Stimulated activated CD8-positive, alpha-beta memory T cell treated with anti-CD3 and anti-CD28 coated beads, Interleukin-4, amount 100 ng/mL, for 48 hours (primary cell): ENCODE measurements at regions not wholly inside any gene's neighbourhood (a gene's known extent, or its start where the extent isn't known, plus 50 kb on each side); places are given as distances from the start of the nearest gene placed in this dataset.

Experiments used
- DNase-seq: peaks from one replicate; pipeline ENCODE4 v3.0.0-alpha.2; 2020

DNA sequence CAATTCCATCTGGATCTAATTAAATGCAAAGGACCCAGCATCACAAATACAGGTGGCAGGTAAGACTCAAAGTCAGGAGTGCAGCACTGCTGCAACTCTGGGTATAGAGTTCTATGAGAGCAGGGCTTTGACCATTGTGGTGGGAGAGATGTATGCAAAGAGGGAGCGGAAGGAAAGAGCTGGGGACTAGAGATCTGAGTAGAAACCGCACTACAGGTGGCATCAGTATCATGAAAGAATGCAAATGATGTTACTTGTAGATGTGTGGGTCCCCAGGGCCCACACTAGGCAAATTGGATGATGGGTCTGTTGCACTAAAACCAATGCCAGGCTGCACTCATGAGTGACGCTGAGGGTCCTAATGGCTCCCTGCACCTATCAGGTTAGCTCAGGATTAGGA, 287.1 kb upstream of the ASIC2 start:
- no peak for DNase-seq

DNA sequence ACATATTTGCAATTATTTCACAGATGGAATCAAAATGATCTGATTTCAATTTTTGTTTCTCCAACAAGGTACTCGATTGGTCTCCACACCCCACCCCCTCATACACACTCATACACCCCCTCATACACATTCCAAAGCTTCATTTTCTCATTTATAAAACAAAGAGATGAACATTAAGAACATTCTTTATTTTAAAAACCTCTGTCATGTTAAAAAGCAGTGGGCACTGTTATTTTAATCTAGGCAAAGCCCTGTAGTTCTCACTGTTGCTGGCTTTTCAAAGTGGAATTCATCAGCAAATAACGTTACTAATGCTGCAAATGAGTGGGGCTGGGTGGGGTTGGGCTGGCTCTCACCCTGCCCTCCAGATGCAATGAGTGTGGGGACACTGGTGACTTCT, 289.6 kb upstream of the ASIC2 start:
- no peak for DNase-seq

DNA sequence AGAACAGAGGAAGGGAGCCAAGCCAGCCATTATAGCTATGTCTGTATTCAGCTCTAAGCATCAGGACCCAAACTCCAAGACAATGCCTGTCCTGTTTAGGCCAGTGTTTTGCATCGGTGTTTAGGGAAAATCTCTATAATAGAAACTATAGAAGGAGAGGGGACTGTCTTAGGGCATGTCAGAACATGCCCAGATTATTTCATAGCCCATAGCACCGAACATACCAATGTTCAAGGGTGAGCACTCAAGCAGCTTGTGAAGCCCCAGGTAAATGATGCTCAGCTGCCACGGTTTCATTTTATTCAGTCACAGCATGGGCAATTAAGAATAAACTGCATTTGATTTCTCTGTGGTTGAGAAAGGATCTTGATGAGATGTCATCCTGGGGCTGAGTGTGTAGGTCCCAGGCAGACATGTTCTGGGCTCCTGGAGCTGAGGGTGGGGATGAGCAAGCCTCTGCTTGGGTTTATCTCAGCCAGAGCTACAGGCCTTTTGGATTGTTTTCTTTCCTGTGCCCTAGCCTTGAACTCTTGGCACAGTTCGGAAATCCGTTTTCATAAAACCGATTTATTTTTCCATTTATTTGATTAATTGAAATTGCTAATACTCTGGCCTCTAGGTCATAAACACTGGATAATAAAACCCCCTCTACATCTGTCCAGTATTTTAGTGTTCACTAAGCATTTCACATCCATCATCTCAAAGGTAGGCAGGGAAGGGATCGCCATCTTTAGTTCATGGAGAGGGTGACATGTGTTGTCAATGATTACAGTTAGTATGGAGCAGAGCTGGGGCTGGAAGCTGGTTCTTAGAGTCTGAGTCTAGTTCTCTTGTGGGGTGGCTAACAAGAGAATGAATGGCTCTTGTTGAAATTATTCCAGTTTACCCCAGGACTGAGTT, 290.7 kb upstream of the ASIC2 start:
- no peak for DNase-seq

DNA sequence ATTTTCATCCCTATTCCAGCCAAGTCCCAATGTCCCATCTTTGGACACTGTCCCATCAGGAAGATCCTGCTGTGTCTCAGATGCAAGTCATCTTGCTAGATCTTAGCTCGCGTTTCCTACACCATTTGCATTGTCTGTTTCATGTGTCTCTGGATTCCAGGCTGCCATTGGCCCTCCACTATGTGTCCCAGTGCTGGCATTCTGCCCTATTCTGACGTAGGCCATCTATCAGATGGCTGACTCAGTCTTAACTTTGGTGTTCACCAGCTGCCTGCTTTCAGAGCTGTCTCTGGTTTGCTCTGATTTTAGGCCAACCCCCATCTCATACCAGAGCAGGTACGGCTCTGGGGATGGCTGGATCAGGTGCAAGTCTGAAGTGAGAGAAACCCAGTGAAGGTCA, 300.9 kb upstream of the ASIC2 start:
- no peak for DNase-seq

DNA sequence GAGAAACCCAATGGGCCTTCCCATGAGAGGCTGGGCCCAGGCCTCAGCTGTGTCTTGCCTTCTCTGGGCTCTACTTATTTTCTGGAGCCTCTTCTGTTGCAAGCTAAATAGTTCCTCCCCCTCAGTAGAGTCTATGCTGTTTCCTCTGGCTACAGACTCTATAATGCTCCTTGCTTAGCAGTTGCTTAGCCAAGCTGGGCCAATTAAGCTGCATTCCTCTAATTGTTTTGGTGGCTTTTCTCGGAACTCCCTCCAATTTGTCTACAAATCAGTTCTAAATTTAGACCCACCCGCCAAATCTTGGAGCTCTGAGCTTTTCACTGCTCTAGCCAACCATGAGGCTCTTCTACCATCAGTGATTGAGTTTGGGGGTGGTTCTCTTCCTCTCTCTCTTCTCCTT, 302.7 kb upstream of the ASIC2 start:
- no peak for DNase-seq

DNA sequence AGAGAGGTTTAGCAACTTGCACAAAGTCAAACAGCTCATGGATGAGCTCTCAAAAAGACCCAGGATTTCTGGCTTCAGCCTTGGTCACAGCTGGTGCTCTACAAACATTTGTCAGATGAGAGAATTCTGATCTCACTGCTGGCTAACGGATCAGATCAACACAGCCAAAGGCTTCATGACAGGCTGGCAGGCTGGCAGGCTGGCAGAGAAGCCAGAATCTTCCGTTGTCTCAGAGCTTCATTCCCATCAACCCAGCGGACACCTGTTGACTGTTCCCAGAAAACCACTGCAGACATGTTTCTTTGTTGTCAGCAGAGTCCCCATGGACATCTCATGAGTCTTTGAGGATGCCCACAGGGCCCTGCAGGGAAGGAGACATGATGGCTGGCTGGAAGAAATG, 303.8 kb upstream of the ASIC2 start:
- DNase-seq = no peak

DNA sequence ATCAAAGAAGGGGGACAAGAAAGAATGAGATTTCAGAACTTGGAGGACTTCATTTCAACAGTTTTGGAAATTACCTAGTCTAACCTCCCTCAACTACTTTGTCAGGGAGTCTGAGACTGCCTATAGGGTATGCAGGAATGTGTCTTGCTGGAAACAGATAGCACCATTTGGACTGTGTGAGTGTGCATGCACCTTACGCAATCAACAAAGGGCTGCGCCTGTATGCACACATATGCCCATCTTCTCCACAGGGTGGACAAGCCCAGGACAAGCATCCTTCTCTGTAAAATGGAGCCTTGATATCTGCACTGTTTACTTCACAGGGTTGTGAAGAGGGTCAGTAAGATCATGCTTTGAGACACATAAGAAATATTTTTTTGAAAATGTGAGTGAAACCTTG, 305.7 kb upstream of the ASIC2 start:
- DNase-seq = no peak

DNA sequence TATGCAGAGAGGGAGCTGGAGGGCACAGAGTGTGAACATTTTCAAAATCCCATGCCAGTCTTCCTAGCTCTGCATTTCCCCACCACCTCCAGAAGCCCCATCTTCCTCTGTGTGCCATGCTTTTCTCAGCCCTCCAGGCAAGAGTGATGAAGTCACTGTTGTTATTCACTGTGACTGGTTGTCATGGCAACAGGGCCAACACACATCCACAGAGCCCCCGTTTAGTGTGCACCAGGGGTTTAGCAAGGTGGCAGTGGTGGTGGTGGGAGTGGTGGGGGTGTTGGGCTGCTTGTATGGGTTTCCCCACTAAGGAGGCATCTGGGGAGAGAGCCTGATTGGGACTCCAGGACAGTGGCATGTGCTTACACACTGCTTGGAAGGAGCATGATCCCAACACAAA, 309.9 kb upstream of the ASIC2 start:
- no peak for DNase-seq

DNA sequence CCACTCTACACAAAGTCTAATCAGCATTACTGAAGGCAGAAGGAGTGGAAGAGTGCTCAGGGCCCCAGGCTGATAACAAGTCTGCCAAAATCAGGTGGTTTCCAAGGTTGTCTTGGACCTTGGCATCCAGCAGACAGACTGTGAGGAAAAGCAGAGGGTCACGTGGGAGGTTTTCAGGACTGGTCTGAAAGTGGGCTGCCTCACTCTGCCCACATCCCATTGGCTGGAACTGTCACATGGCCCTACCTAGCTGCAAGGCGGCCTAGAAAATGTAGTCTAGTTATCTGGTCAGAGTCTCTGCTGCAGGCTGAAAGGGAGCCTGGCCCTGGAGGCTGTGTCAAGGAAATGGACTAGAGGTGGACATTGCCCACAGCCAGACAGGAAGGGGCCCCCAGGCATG, 310.7 kb upstream of the ASIC2 start:
- DNase-seq = no peak

DNA sequence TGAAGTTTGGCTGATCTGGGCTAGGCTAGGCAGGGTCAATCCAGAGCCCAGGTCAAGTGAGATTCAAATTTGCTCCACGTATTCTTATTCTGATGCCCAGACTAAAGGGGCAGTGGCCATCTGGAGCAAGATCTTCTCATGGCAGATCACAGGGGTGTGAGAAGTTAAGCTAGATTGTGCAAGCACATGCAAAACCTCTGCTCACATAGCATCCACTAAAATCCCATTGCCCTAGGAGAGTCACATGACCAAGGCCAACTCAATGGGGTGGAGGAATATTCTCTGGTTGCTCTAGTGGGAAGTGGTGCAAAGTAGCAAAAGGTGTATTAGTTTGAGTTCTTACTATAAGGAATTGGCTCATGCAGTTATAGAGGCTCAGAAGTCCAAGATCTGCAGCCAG, 318.4 kb upstream of the ASIC2 start:
- DNase-seq = no peak

DNA sequence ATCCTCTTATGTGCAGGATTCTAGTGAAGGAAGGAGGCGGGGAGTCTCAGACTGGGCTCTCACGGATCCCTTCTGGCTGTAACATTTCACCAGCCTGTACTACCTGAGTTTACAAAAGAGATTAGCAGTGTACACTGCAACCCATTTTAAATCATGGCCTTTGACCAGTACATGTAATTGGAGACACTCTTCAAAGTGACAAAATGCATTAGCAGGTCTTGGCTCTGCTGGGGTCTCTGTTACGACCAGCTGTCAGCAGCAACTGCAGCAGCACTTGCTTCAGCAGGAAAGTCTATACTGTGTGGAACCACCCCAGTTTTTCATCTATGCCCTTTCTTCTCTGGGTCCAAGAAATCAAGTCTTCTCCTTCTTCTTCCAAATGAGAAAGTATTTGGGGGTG, 322.8 kb upstream of the ASIC2 start:
- no peak for DNase-seq

DNA sequence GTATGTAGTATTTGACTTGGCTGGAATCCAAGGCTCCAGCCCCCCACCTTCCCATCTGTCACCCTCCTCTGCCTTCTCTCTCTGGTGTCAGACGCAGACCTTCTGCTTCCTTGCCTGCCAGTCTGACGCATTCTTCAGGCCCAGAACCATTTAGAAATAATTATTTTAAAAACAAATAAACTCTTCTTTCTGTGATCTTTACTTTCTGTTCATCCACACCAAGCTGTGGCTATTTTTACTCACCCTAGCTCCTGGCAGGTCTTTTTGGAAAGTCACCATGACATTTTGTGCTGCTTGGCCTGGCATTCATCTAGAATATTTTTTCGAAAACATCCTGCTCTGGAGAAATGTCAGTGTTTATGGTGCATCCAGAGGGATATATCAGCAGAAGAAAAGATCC, 330.7 kb upstream of the ASIC2 start:
- no peak for DNase-seq

DNA sequence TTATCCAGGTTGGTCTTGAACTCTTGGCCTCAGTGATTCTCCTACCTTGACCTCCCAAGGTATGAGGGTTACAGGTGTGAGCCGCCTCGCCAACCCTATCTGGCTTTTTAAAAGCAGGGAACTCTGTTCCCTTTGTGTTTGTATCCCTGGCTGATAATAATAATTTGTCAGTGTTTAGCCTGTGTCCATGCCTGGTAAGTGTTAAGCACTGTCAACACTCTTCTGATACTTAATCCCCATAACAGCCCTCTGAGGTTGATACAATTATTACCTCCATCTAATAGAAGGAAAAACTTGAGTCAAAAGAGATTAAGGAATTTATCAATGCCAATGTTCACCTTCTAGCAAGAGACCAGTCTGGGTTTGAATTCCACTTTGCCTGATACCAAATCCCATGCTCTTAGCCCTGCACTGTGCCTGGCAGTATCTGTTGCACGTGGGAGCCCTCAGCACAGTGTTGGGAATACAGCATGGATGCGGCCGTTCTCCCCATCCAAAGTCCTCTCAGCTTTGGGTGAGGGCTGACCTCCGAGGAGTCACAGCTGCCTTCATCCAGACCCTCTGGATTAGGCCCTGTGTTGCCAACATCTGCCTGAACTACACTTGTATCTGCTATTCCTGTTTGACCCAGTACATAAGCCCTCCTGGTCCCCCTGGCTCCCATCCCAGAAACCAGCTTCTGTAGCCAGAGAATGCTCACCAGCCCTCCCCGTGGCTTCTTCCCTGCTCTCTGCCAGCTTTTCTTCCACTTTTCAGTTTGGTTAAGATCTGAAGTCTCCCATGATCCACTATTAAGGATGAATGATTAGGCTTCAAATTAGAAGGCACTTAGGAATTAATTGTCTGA, 335.6 kb upstream of the ASIC2 start:
- no peak for DNase-seq

DNA sequence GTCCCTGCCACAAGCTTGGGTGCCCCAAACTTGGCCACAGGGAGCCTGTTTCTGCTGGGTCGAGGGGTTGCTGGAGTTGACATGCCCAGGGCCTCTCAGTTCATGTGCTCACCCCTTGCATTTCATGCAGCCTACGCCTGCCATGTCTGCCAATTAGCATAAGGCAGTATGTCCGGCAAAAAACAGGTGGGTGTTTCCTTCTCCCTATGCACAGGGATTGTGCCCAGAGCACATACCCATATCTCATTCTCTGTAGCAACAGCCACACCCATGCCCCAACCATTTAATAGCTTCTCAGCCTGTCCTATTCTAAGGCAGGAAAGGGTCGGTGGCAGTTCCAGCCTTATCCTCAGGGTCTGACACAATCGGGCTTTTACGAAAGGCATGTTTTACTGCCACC, 340.4 kb upstream of the ASIC2 start:
- no peak for DNase-seq

DNA sequence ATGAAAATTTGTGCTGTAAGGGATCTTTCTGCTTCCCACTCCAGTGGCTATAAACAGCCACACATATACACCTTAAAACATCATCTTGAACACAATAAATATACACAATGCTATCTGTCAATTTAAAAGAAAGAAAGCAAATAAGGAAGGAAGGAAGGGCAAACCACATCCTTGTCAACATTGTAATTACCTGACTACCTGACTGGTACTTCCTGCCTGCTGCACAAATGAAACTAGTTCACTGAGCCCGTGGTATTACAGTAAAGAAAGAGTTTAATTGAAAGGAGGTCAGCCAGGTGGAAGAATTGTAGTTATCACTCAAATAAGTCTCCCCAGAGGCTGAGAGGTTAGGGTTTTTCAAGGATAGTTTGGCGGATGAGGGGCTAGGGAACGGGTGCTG, 344.4 kb upstream of the ASIC2 start:
- no peak for DNase-seq

DNA sequence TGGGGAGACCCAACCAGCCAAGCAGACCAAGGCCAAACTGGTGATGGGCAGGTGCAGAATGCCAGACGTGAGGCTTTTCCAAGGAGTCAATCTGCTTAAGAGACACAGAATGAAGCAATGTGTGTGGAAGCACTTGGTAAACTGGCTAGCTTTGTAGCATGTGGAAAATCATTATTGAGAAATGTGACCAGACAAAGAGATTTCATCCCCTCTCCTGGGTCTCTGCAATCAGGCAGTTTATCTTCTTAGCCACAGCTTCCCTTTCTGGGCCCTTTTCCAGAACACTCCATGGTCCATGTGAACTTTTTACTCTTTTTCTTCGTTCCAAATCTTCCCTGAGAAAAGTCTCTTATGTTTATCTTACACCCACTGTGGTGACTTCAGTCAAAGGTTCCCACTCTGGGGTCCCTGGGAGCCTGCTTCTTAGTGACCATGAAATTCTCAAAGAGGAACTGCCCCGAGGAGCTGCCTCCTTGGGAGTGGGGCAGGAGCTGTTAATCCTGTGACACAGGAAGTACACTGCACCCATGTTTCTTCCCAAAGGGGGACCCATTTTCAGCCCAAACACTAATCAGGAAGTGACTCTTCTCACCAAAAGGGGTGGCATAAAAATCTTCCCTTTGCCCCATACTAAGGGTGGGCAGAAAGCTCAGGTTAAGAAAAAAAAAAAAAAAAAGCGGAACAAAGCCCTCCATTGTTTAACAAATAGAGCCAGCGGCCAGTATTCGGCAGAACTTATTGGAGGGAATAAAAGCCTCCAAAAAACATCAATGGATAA, 346.2 kb upstream of the ASIC2 start:
- DNase-seq = no peak

DNA sequence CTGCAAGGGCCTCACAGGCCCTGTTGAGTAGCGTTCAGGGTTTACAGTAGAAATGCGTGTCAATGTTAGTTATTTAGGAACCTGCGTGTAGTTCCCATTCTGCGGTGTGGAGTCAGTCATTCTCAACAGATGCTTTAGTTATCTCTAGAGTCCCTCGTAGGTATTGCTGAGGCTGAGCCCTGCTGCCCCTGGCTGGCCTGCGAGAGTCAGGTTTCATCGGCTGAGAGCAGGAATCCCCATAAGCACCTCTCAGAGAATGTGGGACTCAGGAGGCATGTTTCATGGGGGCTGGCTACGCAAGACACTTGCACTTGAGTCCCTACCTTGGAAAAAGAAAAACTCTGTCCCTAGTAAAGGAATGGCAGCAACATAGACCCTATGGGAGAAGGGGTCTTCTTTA, 347.5 kb upstream of the ASIC2 start:
- no peak for DNase-seq

DNA sequence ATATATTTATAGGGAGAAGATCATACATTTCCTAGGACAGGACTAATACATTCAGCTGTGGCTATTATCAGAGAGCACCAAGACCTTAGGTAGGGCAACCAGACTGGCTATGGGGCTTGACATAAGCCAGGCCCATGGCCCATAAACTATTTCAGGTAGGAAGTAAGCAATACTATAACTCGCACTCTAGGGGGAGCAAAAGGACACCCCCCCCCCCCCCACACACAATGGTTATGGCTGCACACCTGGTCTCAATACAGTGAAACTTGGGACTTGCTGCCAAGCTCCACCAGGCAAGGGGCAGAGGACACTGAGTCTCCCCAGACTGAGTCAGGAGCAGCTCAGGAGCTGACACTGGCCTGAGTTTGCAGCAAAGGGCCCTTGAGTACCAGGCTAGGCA, 348.9 kb upstream of the ASIC2 start:
- DNase-seq = no peak

DNA sequence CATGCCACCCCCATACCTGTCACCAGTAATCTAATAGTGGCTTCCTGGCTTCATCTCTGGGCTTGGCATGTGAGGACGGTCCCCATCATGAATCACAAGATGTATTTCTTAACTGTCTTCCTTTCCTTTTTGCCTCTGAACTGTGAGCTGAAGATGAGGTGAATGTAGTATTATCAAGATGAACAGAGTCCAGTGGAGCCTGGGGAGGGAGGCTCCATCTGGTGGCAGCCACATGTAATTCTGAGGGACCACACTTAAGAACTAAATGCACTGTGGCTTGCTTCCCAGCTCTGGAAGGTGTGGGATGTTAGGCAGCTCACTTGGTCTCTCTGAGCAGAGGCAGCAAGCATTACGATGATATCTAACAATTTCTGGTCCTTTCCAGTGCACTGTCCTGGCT, 354.9 kb upstream of the ASIC2 start:
- no peak for DNase-seq

DNA sequence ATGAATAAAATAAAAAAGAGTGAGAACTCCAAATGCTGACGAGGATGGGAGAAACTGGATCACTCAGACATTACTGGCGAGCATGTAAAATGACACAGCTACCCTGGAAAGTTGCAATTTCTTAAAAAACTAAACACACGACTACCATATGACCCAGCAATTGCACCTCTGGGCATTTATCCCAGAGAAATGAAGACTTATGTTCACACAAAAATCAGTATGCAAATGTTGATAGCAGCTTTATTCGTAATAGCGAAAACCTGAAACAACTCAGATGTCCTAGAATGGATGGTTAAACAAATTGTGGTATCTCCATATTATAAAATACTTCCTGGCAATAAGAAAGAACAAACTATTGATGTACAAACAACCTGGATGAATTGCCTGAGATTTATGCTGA, 357.2 kb upstream of the ASIC2 start:
- no peak for DNase-seq

DNA sequence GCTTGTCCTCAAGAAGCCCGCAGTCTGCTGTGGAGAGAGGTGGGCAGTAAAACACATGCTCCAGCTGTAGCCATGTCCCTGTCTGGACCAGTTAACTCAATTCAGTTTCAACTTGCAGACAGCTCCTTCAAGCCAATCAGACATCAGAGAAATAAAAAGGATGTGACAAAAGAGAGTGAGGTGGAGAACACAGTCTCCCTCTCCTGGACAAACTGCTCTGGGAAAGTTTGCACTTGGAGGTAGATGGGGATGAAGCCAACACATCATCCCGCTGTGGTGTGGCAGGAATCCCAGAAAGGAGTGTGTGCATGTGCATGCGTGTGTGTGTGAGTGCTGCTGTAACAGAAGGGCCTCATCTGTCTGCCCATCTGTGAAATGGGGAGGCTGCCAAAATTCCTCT, 358.6 kb upstream of the ASIC2 start:
- no peak for DNase-seq

DNA sequence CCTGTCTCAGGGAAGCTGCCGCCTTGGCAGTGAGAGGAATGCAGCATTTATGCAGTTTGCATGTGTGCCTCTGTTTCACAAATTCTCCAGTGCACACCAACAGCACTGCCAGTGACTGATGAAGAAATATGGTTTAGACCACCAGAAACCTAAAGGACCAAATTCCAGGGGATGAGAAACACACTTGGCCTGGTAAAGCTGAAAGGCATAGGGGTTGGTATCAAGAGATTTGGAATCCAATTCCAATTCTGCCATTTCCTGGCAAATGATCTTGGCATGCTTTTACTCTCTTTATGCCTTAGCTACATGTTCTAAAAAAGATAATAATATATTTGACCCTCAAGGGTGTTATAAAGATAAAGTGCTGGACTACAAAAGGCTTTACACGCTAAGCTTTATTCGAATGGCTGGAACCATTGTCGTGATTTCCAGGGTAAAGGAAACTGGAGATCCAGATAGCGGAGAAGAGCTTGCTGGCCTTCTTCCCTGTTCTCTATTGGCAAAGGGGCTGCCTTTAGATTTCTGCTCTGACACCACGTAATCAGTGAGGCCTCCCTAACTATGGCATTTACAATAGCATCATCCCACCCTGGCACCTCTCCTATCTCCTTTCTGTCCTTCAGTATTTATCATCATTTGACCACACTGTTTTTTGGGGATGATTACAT, 359.8 kb upstream of the ASIC2 start:
- no peak for DNase-seq

DNA sequence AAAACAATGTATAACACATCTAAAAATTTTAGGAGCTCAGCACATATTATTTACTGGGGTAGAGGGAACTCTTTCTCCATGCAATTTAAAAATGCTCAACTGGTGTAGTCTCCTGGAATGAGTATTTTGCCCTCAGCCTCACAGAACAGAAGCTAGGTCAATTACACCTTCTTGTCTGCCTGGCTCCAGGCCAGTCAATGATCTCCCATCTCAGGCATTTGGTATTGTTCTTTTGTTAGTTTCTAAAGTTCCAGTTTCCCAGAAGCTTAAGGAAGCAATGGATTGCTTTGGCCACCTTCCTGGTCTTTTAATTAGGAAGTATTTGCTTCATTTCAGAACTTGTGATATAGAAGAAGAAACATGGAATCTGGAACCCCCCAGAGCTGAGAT, 360.3 kb upstream of the ASIC2 start:
- no peak for DNase-seq
